CD4-positive, CD25-positive, alpha-beta regulatory T cell (primary cell): ENCODE measurements at regions not wholly inside any gene's neighbourhood (a gene's known extent, or its start where the extent isn't known, plus 50 kb on each side); places are given as distances from the start of the nearest gene placed in this dataset.

Experiments
- ATAC-seq, 2 donors: fragments of 150-1000 bp; cut with Tn5 transposase; one replicate each; pipeline ENCODE4 v1.10.0; 2021; ENCODE audit warnings: low read depth in 2 of 2, moderate number of reproducible peaks in 2 of 2, moderate library complexity in 1 of 2
- DNase-seq, 3 donors: peaks; one replicate each; pipeline versions ENCODE4 v3.0.0 to v3.0.0-alpha.2; 2012 to 2022; ENCODE audit warnings: mixed read lengths in 1 of 3
- H3K27ac ChIP-seq: one replicate; pipeline ENCODE4 v1.7.0; 2013; ENCODE audit warnings: mild to moderate bottlenecking, low read length; ENCODE audit not compliant: insufficient read depth, poor library complexity, severe bottlenecking
- H3K27me3 ChIP-seq: one replicate; pipeline ENCODE4 v1.7.0; 2013; ENCODE audit warnings: low read length; ENCODE audit not compliant: control insufficient read depth, insufficient read depth
- H3K36me3 ChIP-seq: one replicate; pipeline ENCODE4 v1.7.0; 2013; ENCODE audit warnings: mild to moderate bottlenecking, low read length, moderate library complexity; ENCODE audit not compliant: control insufficient read depth, insufficient read depth
- H3K4me1 ChIP-seq: 2 replicates; pipeline ENCODE4 v1.7.0; 2013; ENCODE audit warnings: mild to moderate bottlenecking, low read length; ENCODE audit not compliant: insufficient read depth, control insufficient read depth, poor library complexity, severe bottlenecking
- H3K4me3 ChIP-seq: one replicate; pipeline ENCODE4 v1.7.0; 2013; ENCODE audit warnings: low read depth, mild to moderate bottlenecking, low read length, moderate library complexity
- H3K9me3 ChIP-seq, 2 experiments: 1 replicate in 1 of 2; 2 replicates in 1 of 2; pipeline ENCODE4 v1.7.0; 2013; ENCODE audit warnings: low read length in 2 of 2, mild to moderate bottlenecking in 1 of 2, moderate library complexity in 1 of 2; ENCODE audit not compliant: control insufficient read depth in 2 of 2
- H3K27ac Mint-ChIP-seq, 3 donors: one replicate each; pipeline ENCODE4 v1.8.0; 2020 to 2022; ENCODE audit warnings: mild to moderate bottlenecking in 3 of 3, mixed read lengths in 3 of 3, moderate library complexity in 2 of 3
- H3K27me3 Mint-ChIP-seq: one replicate; pipeline ENCODE4 v1.8.0; 2022; ENCODE audit warnings: mild to moderate bottlenecking, mixed read lengths
- H3K36me3 Mint-ChIP-seq: one replicate; pipeline ENCODE4 v1.8.0; 2020; ENCODE audit warnings: mixed read lengths
- H3K4me1 Mint-ChIP-seq, 4 donors: one replicate each; pipeline ENCODE4 v1.8.0; 2020 to 2022; ENCODE audit warnings: mixed read lengths in 4 of 4, mild to moderate bottlenecking in 1 of 4
- H3K4me3 Mint-ChIP-seq, 4 donors: one replicate each; pipeline ENCODE4 v1.8.0; 2020 to 2022; ENCODE audit warnings: mild to moderate bottlenecking in 4 of 4, mixed read lengths in 4 of 4, moderate library complexity in 3 of 4
- H3K9me3 Mint-ChIP-seq, 7 donors: one replicate each; pipeline ENCODE4 v1.8.0; 2020 to 2022; ENCODE audit warnings: mixed read lengths in 7 of 7, mild to moderate bottlenecking in 3 of 7, moderate library complexity in 2 of 7

- Histone ChIP-seq H3K36me3 (no peaks in the 10 kb centered on the region), H3K27me3 (no peaks in the 10 kb centered on the region), H3K27ac (no peak overlapping the region), H3K9me3 (peaks cover 3 to 9% of the 10 kb centered on the region in 2 experiments), H3K4me1 (no peaks in the 10 kb centered on the region), H3K4me3 (no peak overlapping the region)
- DNase-seq (no peak), ATAC-seq (no peak)
- H3K9me3 Mint-ChIP-seq, result peaks cover 4 to 18% (median 11%) of the 10 kb centered on the region in 7 donors
- H3K4me3 Mint-ChIP-seq, result no peak overlapping the region
- no peaks in the 10 kb centered on the region for H3K27me3 Mint-ChIP-seq
- H3K4me1 Mint-ChIP-seq, result no peaks in the 10 kb centered on the region
- no peaks in the 10 kb centered on the region for H3K36me3 Mint-ChIP-seq
- H3K27ac Mint-ChIP-seq, result no peak overlapping the region
Observed at GRCh38 chr2:140178234-140178633, 1398.0 kb upstream of the NXPH2 start.

GRCh38 chr2:140177086-140177485 lies 1396.9 kb upstream of the NXPH2 start:
- Histone ChIP-seq H3K4me3 (no peak overlapping the region), H3K27ac (no peak overlapping the region), H3K4me1 (no peaks in the 10 kb centered on the region), H3K27me3 (no peaks in the 10 kb centered on the region), H3K9me3 (peaks cover 5 to 8% of the 10 kb centered on the region in 2 experiments), H3K36me3 (no peaks in the 10 kb centered on the region)
- peaks cover 4 to 25% (median 11%) of the 10 kb centered on the region in 7 donors for H3K9me3 Mint-ChIP-seq
- H3K4me1 Mint-ChIP-seq, result no peaks in the 10 kb centered on the region
- no peak for ATAC-seq
- no peak overlapping the region for H3K4me3 Mint-ChIP-seq
- no peaks in the 10 kb centered on the region for H3K36me3 Mint-ChIP-seq
- no peak for DNase-seq
- no peak overlapping the region for H3K27ac Mint-ChIP-seq
- H3K27me3 Mint-ChIP-seq, result no peaks in the 10 kb centered on the region

GRCh38 chr2:140173790-140174189 lies 1393.6 kb upstream of the NXPH2 start:
- no peaks in the 10 kb centered on the region for H3K36me3 ChIP-seq
- H3K27me3 ChIP-seq, result no peaks in the 10 kb centered on the region
- peaks cover 0 to 28% (median 16%) of the 10 kb centered on the region in 7 donors for H3K9me3 Mint-ChIP-seq
- H3K36me3 Mint-ChIP-seq, result no peaks in the 10 kb centered on the region
- H3K9me3 ChIP-seq, result peaks cover 0 to 8% of the 10 kb centered on the region in 2 experiments
- H3K4me3 ChIP-seq, result no peak overlapping the region
- no peak overlapping the region for H3K4me3 Mint-ChIP-seq
- H3K4me1 Mint-ChIP-seq, result no peaks in the 10 kb centered on the region
- no peak for ATAC-seq
- no peaks in the 10 kb centered on the region for H3K4me1 ChIP-seq
- H3K27me3 Mint-ChIP-seq, result no peaks in the 10 kb centered on the region
- no peak overlapping the region for H3K27ac Mint-ChIP-seq
- DNase-seq, result no peak
- H3K27ac ChIP-seq, result no peak overlapping the region

- no peak for DNase-seq
- Mint-ChIP-seq H3K4me1 (no peaks in the 10 kb centered on the region), H3K9me3 (peaks cover 10 to 50% (median 13%) of the 10 kb centered on the region in 7 donors), H3K4me3 (no peak overlapping the region), H3K36me3 (no peaks in the 10 kb centered on the region), H3K27me3 (no peaks in the 10 kb centered on the region), H3K27ac (no peak overlapping the region)
- H3K27ac ChIP-seq, result no peak overlapping the region
- no peaks in the 10 kb centered on the region for H3K27me3 ChIP-seq
- H3K36me3 ChIP-seq, result no peaks in the 10 kb centered on the region
- no peak for ATAC-seq
- no peaks in the 10 kb centered on the region for H3K9me3 ChIP-seq
- no peaks in the 10 kb centered on the region for H3K4me1 ChIP-seq
- no peak overlapping the region for H3K4me3 ChIP-seq
Observed at GRCh38 chr2:140164449-140164848, 1384.3 kb upstream of the NXPH2 start.

- no peak for ATAC-seq
- no peak for DNase-seq
- Histone ChIP-seq H3K36me3 (no peaks in the 10 kb centered on the region), H3K4me1 (no peaks in the 10 kb centered on the region), H3K27me3 (no peaks in the 10 kb centered on the region), H3K4me3 (no peak overlapping the region), H3K9me3 (peaks cover 0 to 5% of the 10 kb centered on the region in 2 experiments), H3K27ac (no peak overlapping the region)
- no peaks in the 10 kb centered on the region for H3K36me3 Mint-ChIP-seq
- no peaks in the 10 kb centered on the region for H3K4me1 Mint-ChIP-seq
- no peak overlapping the region for H3K27ac Mint-ChIP-seq
- no peaks in the 10 kb centered on the region for H3K27me3 Mint-ChIP-seq
- H3K4me3 Mint-ChIP-seq, result no peak overlapping the region
- H3K9me3 Mint-ChIP-seq, result peaks cover 6 to 59% (median 9%) of the 10 kb centered on the region in 7 donors
Observed at GRCh38 chr2:140158259-140158658, 1378.1 kb upstream of the NXPH2 start.

- ATAC-seq (no peak), DNase-seq (no peak)
- H3K9me3 ChIP-seq, result peaks cover 0 to 5% of the 10 kb centered on the region in 2 experiments
- Mint-ChIP-seq H3K4me3 (no peak overlapping the region), H3K36me3 (no peaks in the 10 kb centered on the region), H3K4me1 (no peaks in the 10 kb centered on the region), H3K27ac (no peak overlapping the region), H3K9me3 (peaks cover 6 to 60% (median 9%) of the 10 kb centered on the region in 7 donors), H3K27me3 (no peaks in the 10 kb centered on the region)
- no peaks in the 10 kb centered on the region for H3K27me3 ChIP-seq
- H3K4me3 ChIP-seq, result no peak overlapping the region
- no peak overlapping the region for H3K27ac ChIP-seq
- no peaks in the 10 kb centered on the region for H3K4me1 ChIP-seq
- no peaks in the 10 kb centered on the region for H3K36me3 ChIP-seq
Observed at GRCh38 chr2:140157816-140158215, 1377.6 kb upstream of the NXPH2 start.

GRCh38 chr2:140154706-140155105 lies 1374.5 kb upstream of the NXPH2 start:
- Histone ChIP-seq H3K4me1 (no peaks in the 10 kb centered on the region), H3K4me3 (no peak overlapping the region), H3K27me3 (no peaks in the 10 kb centered on the region), H3K27ac (no peak overlapping the region), H3K9me3 (peaks cover 0 to 5% of the 10 kb centered on the region in 2 experiments), H3K36me3 (no peaks in the 10 kb centered on the region)
- no peak for ATAC-seq
- Mint-ChIP-seq H3K9me3 (peaks cover 0 to 30% (median 5%) of the 10 kb centered on the region in 7 donors), H3K27ac (no peak overlapping the region), H3K4me3 (no peak overlapping the region), H3K27me3 (no peaks in the 10 kb centered on the region), H3K4me1 (no peaks in the 10 kb centered on the region), H3K36me3 (no peaks in the 10 kb centered on the region)
- DNase-seq, result no peak

- no peak overlapping the region for H3K27ac Mint-ChIP-seq
- Histone ChIP-seq H3K4me1 (no peaks in the 10 kb centered on the region), H3K4me3 (no peak overlapping the region), H3K36me3 (no peaks in the 10 kb centered on the region), H3K9me3 (peaks cover 0 to 5% of the 10 kb centered on the region in 2 experiments), H3K27ac (no peak overlapping the region), H3K27me3 (no peaks in the 10 kb centered on the region)
- no peak overlapping the region for H3K4me3 Mint-ChIP-seq
- DNase-seq (no peak), ATAC-seq (no peak)
- H3K36me3 Mint-ChIP-seq, result no peaks in the 10 kb centered on the region
- H3K27me3 Mint-ChIP-seq, result no peaks in the 10 kb centered on the region
- H3K9me3 Mint-ChIP-seq, result peaks cover 0 to 26% (median 3%) of the 10 kb centered on the region in 7 donors
- H3K4me1 Mint-ChIP-seq, result no peaks in the 10 kb centered on the region
Observed at GRCh38 chr2:140154271-140154670, 1374.1 kb upstream of the NXPH2 start.
